ENCODE measurements at regions not wholly inside any gene's neighbourhood (a gene's known extent, or its start where the extent isn't known, plus 50 kb on each side); places are given as distances from the start of the nearest gene placed in this dataset.

GRCh38 chr6:164911873-164912580 lies 397.4 kb downstream of the C6orf118 start:
- DNase-seq = no peak

GRCh38 chr6:164911151-164911550 lies 398.3 kb downstream of the C6orf118 start:
- no peak for DNase-seq

GRCh38 chr6:164906766-164907165 lies 402.6 kb downstream of the C6orf118 start:
- no peak for DNase-seq

- no peak for DNase-seq
Observed at GRCh38 chr6:164905311-164905710, 404.1 kb downstream of the C6orf118 start.

GRCh38 chr6:164898412-164898811 lies 411.0 kb downstream of the C6orf118 start:
- DNase-seq = no peak

GRCh38 chr6:164897523-164898235 lies 411.7 kb downstream of the C6orf118 start:
- no peak for DNase-seq

- DNase-seq = no peak
Observed at GRCh38 chr6:164889980-164890379, 419.4 kb downstream of the C6orf118 start.

GRCh38 chr6:164887660-164888059 lies 421.7 kb downstream of the C6orf118 start:
- DNase-seq = no peak

- DNase-seq = no peak
Observed at GRCh38 chr6:164882236-164882635, 427.2 kb downstream of the C6orf118 start.

GRCh38 chr6:164871783-164872182 lies 437.6 kb downstream of the C6orf118 start:
- no peak for DNase-seq

- no peak for DNase-seq
Observed at GRCh38 chr6:164870164-164870563, 439.2 kb downstream of the C6orf118 start.

GRCh38 chr6:164861967-164862366 lies 447.4 kb downstream of the C6orf118 start:
- no peak for DNase-seq

GRCh38 chr6:164859816-164860215 lies 449.6 kb downstream of the C6orf118 start:
- no peak for DNase-seq

GRCh38 chr6:164856138-164856537 lies 453.3 kb downstream of the C6orf118 start:
- DNase-seq = no peak

- no peak for DNase-seq
Observed at GRCh38 chr6:164855281-164855680, 454.1 kb downstream of the C6orf118 start.

GRCh38 chr6:164854526-164854925 lies 454.9 kb downstream of the C6orf118 start:
- DNase-seq = no peak

GRCh38 chr6:164845773-164846172 lies 463.6 kb downstream of the C6orf118 start:
- DNase-seq = no peak

- no peak for DNase-seq
Observed at GRCh38 chr6:164842085-164842484, 467.3 kb downstream of the C6orf118 start.

- no peak for DNase-seq
Observed at GRCh38 chr6:164838068-164838615, 471.3 kb downstream of the C6orf118 start.

GRCh38 chr6:164836486-164836885 lies 472.9 kb downstream of the C6orf118 start:
- no peak for DNase-seq

GRCh38 chr6:164832410-164832809 lies 477.0 kb downstream of the C6orf118 start:
- DNase-seq = no peak

- no peak for DNase-seq
Observed at GRCh38 chr6:164827537-164827936, 481.9 kb downstream of the C6orf118 start.

GRCh38 chr6:164826831-164827468 lies 482.5 kb downstream of the C6orf118 start:
- DNase-seq = no peak

GRCh38 chr6:164825386-164825785 lies 484.0 kb downstream of the C6orf118 start:
- DNase-seq = no peak

Measured in CD4-positive, alpha-beta T cell treated with Interleukin-1 beta for 1 hour (primary cell).